ENCODE measurements at regions not wholly inside any gene's neighbourhood (a gene's known extent, or its start where the extent isn't known, plus 50 kb on each side); places are given as distances from the start of the nearest gene placed in this dataset.
"Not testable (repeated sequence)": the region's sequence is repeated elsewhere in the genome, so short reads cannot be mapped to it uniquely, and the experiment has no call there.

GRCh38 chr2:16096962-16097361 lies 156.6 kb downstream of the MYCN start:
- Histone ChIP-seq H3K4me1 (no peaks in the 10 kb centered on the region), H3K27me3 (no peaks in the 10 kb centered on the region), H3K4me3 (no peak overlapping the region), H3K27ac (no peak overlapping the region), H3K9me3 (no peaks in the 10 kb centered on the region), H3K36me3 (no peaks in the 10 kb centered on the region)
- no peak for DNase-seq (ENCODE audit: extremely low spot score in 2 of 2)
- intact Hi-C loops (cut with DNase I) = no loop called here
- TF ChIP-seq CTCF (IDR thresholded peaks at IDR 0.05) (no peak), POLR2A (IDR thresholded peaks at IDR 0.05) (no peak), POLR2AphosphoS5 (IDR thresholded peaks at IDR 0.05; ENCODE audit: insufficient read depth in 1 of 2, low read depth in 1 of 2) (no peak)

- H3K27me3 ChIP-seq; H3K4me1 ChIP-seq; H3K4me3 ChIP-seq; H3K27ac ChIP-seq; intact Hi-C loops (cut with DNase I); DNase-seq (ENCODE audit: extremely low spot score in 2 of 2); H3K9me3 ChIP-seq; H3K36me3 ChIP-seq: not testable (repeated sequence)
Measured at GRCh38 chr2:16095483-16095882, 155.1 kb downstream of the MYCN start.

GRCh38 chr2:16094811-16095210 lies 154.5 kb downstream of the MYCN start:
- H3K4me1 ChIP-seq = no peaks in the 10 kb centered on the region
- no peak for DNase-seq (ENCODE audit: extremely low spot score in 2 of 2)
- no peaks in the 10 kb centered on the region for H3K9me3 ChIP-seq
- TF ChIP-seq CTCF (IDR thresholded peaks at IDR 0.05) = no peak
- no peaks in the 10 kb centered on the region for H3K27me3 ChIP-seq
- no peak overlapping the region for H3K27ac ChIP-seq
- intact Hi-C loops (cut with DNase I) = no loop called here
- no peak overlapping the region for H3K4me3 ChIP-seq
- H3K36me3 ChIP-seq = no peaks in the 10 kb centered on the region

- Histone ChIP-seq H3K9me3 (no peaks in the 10 kb centered on the region), H3K36me3 (no peaks in the 10 kb centered on the region), H3K4me3 (no peak overlapping the region), H3K27me3 (no peaks in the 10 kb centered on the region), H3K4me1 (no peaks in the 10 kb centered on the region), H3K27ac (no peak overlapping the region)
- no peak for TF ChIP-seq POLR2AphosphoS5 (IDR thresholded peaks at IDR 0.05; ENCODE audit: insufficient read depth in 1 of 2, low read depth in 1 of 2)
- no peak for TF ChIP-seq CTCF (IDR thresholded peaks at IDR 0.05)
- TF ChIP-seq POLR2A (IDR thresholded peaks at IDR 0.05) = no peak
- DNase-seq (ENCODE audit: extremely low spot score in 2 of 2) = no peak
- intact Hi-C loops (cut with DNase I) = no loop called here
Measured at GRCh38 chr2:16093639-16094529, 153.5 kb downstream of the MYCN start.

- Histone ChIP-seq H3K9me3 (no peaks in the 10 kb centered on the region), H3K4me3 (no peak overlapping the region), H3K4me1 (no peaks in the 10 kb centered on the region), H3K27ac (no peak overlapping the region), H3K27me3 (no peaks in the 10 kb centered on the region), H3K36me3 (no peaks in the 10 kb centered on the region)
- no peak for DNase-seq (ENCODE audit: extremely low spot score in 2 of 2)
- intact Hi-C loops (cut with DNase I) = no loop called here
- TF ChIP-seq CTCF (IDR thresholded peaks at IDR 0.05) (no peak), POLR2A (IDR thresholded peaks at IDR 0.05) (no peak), POLR2AphosphoS5 (IDR thresholded peaks at IDR 0.05; ENCODE audit: insufficient read depth in 1 of 2, low read depth in 1 of 2) (no peak)
Measured at GRCh38 chr2:16092861-16093638, 152.7 kb downstream of the MYCN start.
